HepG2 (cell line): ENCODE measurements at regions not wholly inside any gene's neighbourhood (a gene's known extent, or its start where the extent isn't known, plus 50 kb on each side); places are given as distances from the start of the nearest gene placed in this dataset.

ENCODE experiments used
- ATAC-seq: fragments of 200-7000 bp; cut with Tn5 transposase; 3 replicates; pipeline ENCODE4 v1.9.1; 2020; ENCODE audit warnings: mild to moderate bottlenecking, moderate library complexity
- BruUV-seq: library from RNA; stranded (reverse); fragments of 400-500 nt; replicated peaks from 2 replicates; lab custom pipeline; 2021; lab: Mats Ljungman, UMichigan
- CTCF ChIA-PET: fragments of 300-600 bp; formaldehyde crosslinking; extraction: SDS; loops from one replicate; lab custom pipeline; 2021; ENCODE audit warnings: low total read pairs, inconsistent platforms, low intra/inter-chr PET ratio; lab: Yijun Ruan, JAX
- POLR2A ChIA-PET: fragments of 350-600 bp; sonication (Branson Sonifier 250); formaldehyde crosslinking; loops from one replicate; lab custom pipeline; 2020; ENCODE audit warnings: antibody characterized with exemption, inconsistent platforms; lab: Yijun Ruan, JAX
- DNase-seq: peaks from one replicate; pipeline ENCODE4 v3.0.0-alpha.2; 2015; ENCODE audit warnings: low spot score
- FAIRE-seq: peaks from 3 replicates; lab custom pipeline; 2011; peaks lifted over from hg19 to GRCh38; lab: Jason Lieb, UNC
- H2AFZ ChIP-seq: one replicate; pipeline ENCODE4 v1.6.1; 2011; ENCODE audit warnings: low read length, inconsistent platforms
- H3K27ac ChIP-seq: fragments of 300-600 bp; 3 replicates; pipeline ENCODE4 v1.8.0; 2011; ENCODE audit warnings: mixed run types, mild to moderate bottlenecking, mixed read lengths, low read length, inconsistent platforms; ENCODE audit not compliant: insufficient read depth; ENCODE audit errors: extremely low read length
- H3K27me3 ChIP-seq, 2 experiments: fragments of 200-600 bp in 1 of 2; 2 replicates in 1 of 2; 3 replicates in 1 of 2; pipeline versions ENCODE4 v1.6.0 to v1.8.0; 2011; ENCODE audit warnings: low read length in 2 of 2, mild to moderate bottlenecking in 2 of 2, moderate library complexity in 2 of 2, inconsistent platforms in 1 of 2; ENCODE audit not compliant: insufficient read depth in 2 of 2, control insufficient read depth in 1 of 2
- H3K36me3 ChIP-seq, 2 experiments: fragments of 200-600 bp in 1 of 2; replicated peaks in 1 of 2; 2 replicates in 1 of 2; 3 replicates in 1 of 2; pipeline versions ENCODE4 v1.5.1 to v1.8.0; 2011; ENCODE audit warnings: low read length in 2 of 2, inconsistent platforms in 1 of 2; ENCODE audit not compliant: insufficient read depth in 2 of 2, control insufficient read depth in 1 of 2
- H3K4me1 ChIP-seq: 2 replicates; pipeline ENCODE4 v1.5.1; 2012; ENCODE audit warnings: low read length, inconsistent platforms; ENCODE audit not compliant: insufficient read depth
- H3K4me2 ChIP-seq: 2 replicates; pipeline ENCODE4 v1.6.0; 2011; ENCODE audit warnings: low read depth, low read length, inconsistent platforms
- H3K4me3 ChIP-seq, 3 experiments: fragments of 200-600 bp in 1 of 3; sonication (generic), shearing (Covaris generic) in 1 of 3; replicated peaks in 1 of 3; 2 replicates each; pipeline ENCODE4 v1.5.1; 2011 to 2016; ENCODE audit warnings: low read length in 3 of 3, inconsistent platforms in 2 of 3, low read depth in 2 of 3, mild to moderate bottlenecking in 2 of 3, control low read depth in 1 of 3, mixed read lengths in 1 of 3; ENCODE audit not compliant: insufficient read depth in 1 of 3
- H3K79me2 ChIP-seq: one replicate; pipeline ENCODE4 v1.6.1; 2011; ENCODE audit warnings: low read length, inconsistent platforms; ENCODE audit not compliant: insufficient read depth
- H3K9ac ChIP-seq: 2 replicates; pipeline ENCODE4 v1.6.0; 2011; ENCODE audit warnings: mild to moderate bottlenecking, low read depth, low read length, inconsistent platforms; ENCODE audit not compliant: insufficient read depth
- H3K9me3 ChIP-seq: 2 replicates; pipeline ENCODE4 v1.5.1; 2012; ENCODE audit warnings: mild to moderate bottlenecking, low read length
- H4K20me1 ChIP-seq: 2 replicates; pipeline ENCODE4 v1.6.0; 2011; ENCODE audit warnings: inconsistent platforms, mild to moderate bottlenecking, low read length, moderate library complexity; ENCODE audit not compliant: insufficient read depth
- ARID5B ChIP-seq: IDR thresholded peaks from 2 replicates; pipeline ENCODE4 v1.4.0; 2020; ENCODE audit warnings: mild to moderate bottlenecking, missing genetic modification reagents
- BHLHE40 ChIP-seq: IDR thresholded peaks from 2 replicates; pipeline ENCODE4 v1.6.1; 2011; ENCODE audit warnings: low read length, improper control_type of control experiment
- CEBPB ChIP-seq: IDR thresholded peaks from 2 replicates; pipeline ENCODE4 v1.6.1; 2011; ENCODE audit warnings: low read depth, low read length, improper control_type of control experiment, borderline replicate concordance
- GLI4 ChIP-seq: sonication (generic); formaldehyde crosslinking; IDR thresholded peaks from 2 replicates; pipeline ENCODE4 v1.5.1; 2020; ENCODE audit warnings: missing genetic modification reagents, mild to moderate bottlenecking, moderate library complexity, borderline replicate concordance
- KLF11 ChIP-seq: IDR thresholded peaks from 2 replicates; pipeline ENCODE4 v1.6.1; 2016; ENCODE audit warnings: missing compliant biosample characterization
- PCBP2 ChIP-seq: fragments of 200-400 bp; formaldehyde crosslinking; optimal IDR thresholded peaks from 2 replicates; pipeline ENCODE3; 2018; ENCODE audit warnings: low read length, low read depth; ENCODE audit not compliant: poor library complexity, severe bottlenecking
- SAP130 ChIP-seq: IDR thresholded peaks from 2 replicates; pipeline ENCODE4 v1.6.1; 2016; ENCODE audit warnings: low read depth
- SRF ChIP-seq: IDR thresholded peaks from 2 replicates; pipeline ENCODE4 v1.6.1; 2011; ENCODE audit warnings: mild to moderate bottlenecking, low read depth, low read length, moderate library complexity
- STAG1 ChIP-seq: sonication (generic); formaldehyde crosslinking; IDR thresholded peaks from 2 replicates; pipeline ENCODE4 v1.4.0; 2020; ENCODE audit warnings: missing genetic modification reagents
- STAT6 ChIP-seq: sonication (generic); formaldehyde crosslinking; IDR thresholded peaks from 2 replicates; pipeline ENCODE4 v1.4.0; 2020; ENCODE audit warnings: missing genetic modification reagents, mild to moderate bottlenecking, borderline replicate concordance
- SUZ12 ChIP-seq: fragments of 150-350 bp; IDR thresholded peaks from 2 replicates; pipeline ENCODE4 v1.6.1; 2014; ENCODE audit warnings: low read depth, low read length
- THRA ChIP-seq: sonication (generic); formaldehyde crosslinking; IDR thresholded peaks from 2 replicates; pipeline ENCODE4 v1.4.0; 2020; ENCODE audit warnings: missing genetic modification reagents, borderline replicate concordance
- ZKSCAN1 ChIP-seq: fragments of 150-350 bp; IDR thresholded peaks from 2 replicates; pipeline ENCODE4 v1.6.1; 2014; ENCODE audit warnings: low read length
- WGBS: methylation state at CpG from one replicate; pipeline ENCODE4 v1.1.6; 2017; ENCODE audit warnings: low lambda C conversion rate; 5-methylcytosine and 5-hydroxymethylcytosine counted together
- in situ Hi-C: cut with HindIII; loops from 2 replicates; pipeline ENCODE4 v1.10.0; 2017; ENCODE audit warnings: low pct_unique_long_range_greater_than_20kb; ENCODE audit not compliant: extremely low pct_ligation_motif_present
- intact Hi-C: fragments of 100-400 bp; cut with micrococcal nuclease; formaldehyde crosslinking; loops from one replicate; pipeline ENCODE4 v1.10.0; 2022; ENCODE audit not compliant: unreplicated experiment

- Histone ChIP-seq H3K9me3 (no peaks in the 10 kb centered on the region), H3K4me1 (no peaks in the 10 kb centered on the region), H3K27me3 (no peaks in the 10 kb centered on the region), H4K20me1 (no peaks in the 10 kb centered on the region), H3K4me3 (no peak overlapping the region), H3K9ac (no peak overlapping the region), H3K27ac (no peak overlapping the region), H3K79me2 (no peaks in the 10 kb centered on the region), H2AFZ (no peak overlapping the region), H3K36me3 (no peaks in the 10 kb centered on the region), H3K4me2 (no peak overlapping the region)
- intact Hi-C loops: no loop called here
- DNase-seq (no peak), ATAC-seq (no peak), FAIRE-seq (no peak)
- in situ Hi-C loops: no loop called here
- no peak for TF ChIP-seq ARID5B
- TF ChIP-seq CEBPB: peak; percentile 56; the same call in 1 of the 2 replicates
- POLR2A ChIA-PET: no interaction called here
- CTCF ChIA-PET: no interaction called here
- BruUV-seq: no TSS peak
- WGBS: 13% methylated on average over 7 of the region's 7 CpGs
These were observed 739.4 kb downstream of the AACS start for GRCh38 chr12:125804660-125805059.

- no peaks in the 10 kb centered on the region for H3K4me1 ChIP-seq
- DNase-seq: no peak
- H3K79me2 ChIP-seq: no peaks in the 10 kb centered on the region
- H3K27me3 ChIP-seq: no peaks in the 10 kb centered on the region; a peak in 1 of 5 replicates
- intact Hi-C loops: no loop called here
- no TSS peak for BruUV-seq
- H3K9me3 ChIP-seq: peaks cover 11% of the 10 kb centered on the region; the same call in 1 of the 2 replicates
- H2AFZ ChIP-seq: no peak overlapping the region
- ATAC-seq: no peak
- no peak overlapping the region for H3K9ac ChIP-seq
- H3K4me3 ChIP-seq: no peak overlapping the region
- no peak overlapping the region for H3K27ac ChIP-seq
- FAIRE-seq: no peak
- 2% methylated on average over 2 of the region's 2 CpGs for WGBS
- ChIA-PET POLR2A (no interaction called here), CTCF (no interaction called here)
- H3K4me2 ChIP-seq: no peak overlapping the region
- H4K20me1 ChIP-seq: no peaks in the 10 kb centered on the region
- in situ Hi-C loops: no loop called here
- H3K36me3 ChIP-seq: no peaks in the 10 kb centered on the region
- TF ChIP-seq ZKSCAN1: no peak
- no peak for TF ChIP-seq THRA (CRISPR knock-in tag)
- TF ChIP-seq KLF11 (CRISPR knock-in tag): no peak
- no peak for TF ChIP-seq SRF
- TF ChIP-seq SUZ12: no peak
- TF ChIP-seq GLI4 (CRISPR knock-in tag): no peak
- TF ChIP-seq STAG1 (CRISPR knock-in tag): no peak
- no peak for TF ChIP-seq BHLHE40
- no peak for TF ChIP-seq PCBP2
- no peak for TF ChIP-seq SAP130
- no peak for TF ChIP-seq STAT6 (CRISPR knock-in tag)
These were observed 759.0 kb downstream of the AACS start for GRCh38 chr12:125824276-125824675.
